ENCODE measurements at regions not wholly inside any gene's neighbourhood (a gene's known extent, or its start where the extent isn't known, plus 50 kb on each side); places are given as distances from the start of the nearest gene placed in this dataset.

DNA sequence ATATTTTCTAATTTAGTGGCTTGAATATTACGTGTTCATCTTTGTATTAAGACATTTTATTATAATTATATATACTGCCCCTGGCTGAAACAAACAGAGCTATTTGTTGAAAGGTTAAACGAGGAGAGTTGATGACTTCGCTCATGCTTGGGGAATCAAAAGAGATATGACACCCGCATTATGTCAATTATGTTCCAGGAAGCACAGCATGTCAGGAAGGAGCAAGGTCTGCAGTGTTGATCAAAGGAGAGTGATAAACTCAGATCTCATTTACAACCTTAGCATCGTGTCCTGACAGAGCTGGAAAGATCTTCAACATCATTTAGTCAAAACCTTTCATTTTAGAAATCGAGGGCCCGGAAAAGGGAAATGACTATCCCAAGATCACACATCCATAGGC is 510.1 kb downstream of the TDRD15 start:
- DNase-seq (ENCODE audit: low spot score), result no peak

GRCh38 chr2:21640046-21640445 is 516.3 kb downstream of the TDRD15 start:
- no peak for DNase-seq (ENCODE audit: low spot score)

DNA sequence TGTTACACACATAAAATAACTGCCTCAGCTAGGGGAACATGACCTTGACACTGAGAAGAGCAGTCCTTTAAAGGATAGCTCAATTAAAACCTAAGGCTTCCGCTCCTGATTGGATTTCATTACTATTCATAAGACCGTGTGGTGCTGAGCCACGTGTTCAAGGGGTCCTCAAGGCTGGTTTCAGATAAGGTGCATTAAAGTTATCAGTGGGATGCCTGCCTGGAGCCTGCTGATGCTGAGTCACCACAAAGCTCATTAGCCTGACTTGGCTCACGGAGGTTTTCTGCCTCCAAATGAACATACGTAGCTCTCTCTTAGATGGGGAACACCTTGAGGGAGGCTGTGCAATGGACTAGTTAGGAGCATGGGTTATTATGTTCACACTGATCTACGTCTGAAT is 518.9 kb downstream of the TDRD15 start:
- DNase-seq (ENCODE audit: low spot score), result no peak

GRCh38 chr2:21643180-21643579 is 519.4 kb downstream of the TDRD15 start:
- DNase-seq (ENCODE audit: low spot score), result no peak

- no peak for DNase-seq (ENCODE audit: low spot score)
Observed at GRCh38 chr2:21644266-21644665, 520.5 kb downstream of the TDRD15 start.

DNA sequence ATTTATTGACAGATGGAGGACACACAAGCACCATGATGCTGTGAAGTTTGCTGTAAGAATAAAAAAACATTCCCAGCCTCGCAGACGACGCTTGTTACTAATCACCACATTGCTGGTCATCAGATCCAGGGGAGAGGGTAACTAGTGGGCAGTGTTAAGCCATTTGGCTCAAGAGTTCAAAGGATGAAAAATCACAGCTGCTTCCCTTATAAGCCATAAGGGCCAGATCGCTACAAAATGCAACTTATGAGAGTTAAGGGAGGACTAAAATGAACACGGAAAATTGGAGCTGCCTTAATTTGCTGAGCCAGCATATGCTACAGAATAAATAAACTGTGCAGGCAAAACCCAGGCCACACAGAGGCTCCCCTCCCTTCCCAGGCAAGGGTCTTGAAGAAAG is 522.6 kb downstream of the TDRD15 start:
- DNase-seq (ENCODE audit: low spot score), result no peak

- no peak for DNase-seq (ENCODE audit: low spot score)
Observed at GRCh38 chr2:21650569-21650968, 526.8 kb downstream of the TDRD15 start.

DNA sequence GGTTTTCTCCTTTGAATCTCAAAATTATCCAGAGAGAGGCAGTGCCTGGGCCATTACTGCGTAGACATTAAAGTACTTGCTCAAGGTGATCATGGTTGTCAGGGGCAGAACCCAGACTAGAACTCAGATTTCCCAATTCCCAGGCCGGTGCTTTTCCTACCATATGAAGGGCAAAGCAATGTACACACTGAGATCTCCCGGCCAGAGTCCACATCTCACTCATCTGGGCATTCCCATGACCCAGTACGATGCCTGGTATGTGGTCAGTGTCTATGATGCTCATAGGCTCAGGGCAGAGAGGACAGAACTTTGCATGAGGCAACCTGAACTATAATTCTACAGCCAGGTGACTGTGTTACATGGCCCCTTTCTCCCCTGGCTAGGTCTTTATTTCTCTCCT is 531.4 kb downstream of the TDRD15 start:
- DNase-seq (ENCODE audit: low spot score), result no peak

GRCh38 chr2:21656330-21657075 is 532.7 kb downstream of the TDRD15 start:
- DNase-seq (ENCODE audit: low spot score), result no peak

DNA sequence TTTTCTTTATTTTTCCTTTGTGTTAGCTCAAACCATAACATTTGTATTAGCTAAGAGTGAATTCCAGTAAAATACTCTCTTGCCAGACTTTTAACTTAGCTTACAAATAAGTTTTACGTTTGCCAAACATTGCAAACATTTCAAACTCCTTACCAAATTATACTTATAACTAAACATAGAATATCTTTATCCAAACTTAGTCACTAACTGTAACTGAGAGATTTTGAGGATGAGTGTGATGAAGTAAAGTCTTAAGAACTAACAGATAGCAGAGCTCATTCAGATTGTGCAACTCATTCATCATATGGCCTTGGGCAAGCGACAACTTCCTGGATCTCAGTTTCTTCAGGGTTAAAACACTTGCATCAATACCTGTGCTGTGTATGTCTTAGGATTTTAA is 533.7 kb downstream of the TDRD15 start:
- DNase-seq (ENCODE audit: low spot score), result no peak

GRCh38 chr2:21658269-21658668 is 534.5 kb downstream of the TDRD15 start:
- no peak for DNase-seq (ENCODE audit: low spot score)

- no peak for DNase-seq (ENCODE audit: low spot score)
Observed at GRCh38 chr2:21658907-21659477, 535.2 kb downstream of the TDRD15 start.

- no peak for DNase-seq (ENCODE audit: low spot score)
Observed at GRCh38 chr2:21664083-21664482, 540.3 kb downstream of the TDRD15 start.

- no peak for DNase-seq (ENCODE audit: low spot score)
Observed at GRCh38 chr2:21667638-21668037, 543.9 kb downstream of the TDRD15 start.

DNA sequence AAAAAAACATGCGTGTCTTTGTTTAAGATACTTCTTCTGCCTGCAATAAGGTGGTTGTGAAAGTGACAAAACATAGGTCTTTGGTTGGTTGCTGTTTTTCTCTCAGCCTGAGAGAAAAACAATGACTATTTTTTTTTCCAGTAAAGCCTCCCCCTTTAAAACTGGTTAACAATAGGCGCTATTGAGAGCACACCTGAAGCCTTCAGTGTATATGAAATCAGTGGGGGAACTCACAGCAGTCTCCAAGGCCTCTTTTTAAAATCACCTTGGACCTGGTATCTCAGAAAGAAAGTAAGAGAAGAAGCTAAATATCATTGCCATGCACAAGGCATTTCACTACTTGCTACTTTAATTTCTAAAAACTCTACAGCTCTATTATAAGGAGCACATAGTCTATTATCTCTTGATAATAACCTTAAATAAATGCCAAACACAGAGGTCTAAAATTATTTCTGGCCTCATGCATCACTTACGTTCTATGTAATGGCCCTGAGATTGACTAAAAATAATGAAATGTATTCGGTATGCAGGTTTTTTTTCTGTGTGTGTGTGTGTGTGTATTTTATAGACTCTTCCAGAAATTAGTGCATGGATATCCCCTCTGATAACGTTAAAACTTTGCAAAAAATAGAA is 544.4 kb downstream of the TDRD15 start:
- no peak for DNase-seq (ENCODE audit: low spot score)

GRCh38 chr2:21676041-21676440 is 552.3 kb downstream of the TDRD15 start:
- no peak for DNase-seq (ENCODE audit: low spot score)

GRCh38 chr2:21676676-21677075 is 552.9 kb downstream of the TDRD15 start:
- DNase-seq (ENCODE audit: low spot score), result no peak

- DNase-seq (ENCODE audit: low spot score), result no peak
Observed at GRCh38 chr2:21683838-21684237, 560.1 kb downstream of the TDRD15 start.

DNA sequence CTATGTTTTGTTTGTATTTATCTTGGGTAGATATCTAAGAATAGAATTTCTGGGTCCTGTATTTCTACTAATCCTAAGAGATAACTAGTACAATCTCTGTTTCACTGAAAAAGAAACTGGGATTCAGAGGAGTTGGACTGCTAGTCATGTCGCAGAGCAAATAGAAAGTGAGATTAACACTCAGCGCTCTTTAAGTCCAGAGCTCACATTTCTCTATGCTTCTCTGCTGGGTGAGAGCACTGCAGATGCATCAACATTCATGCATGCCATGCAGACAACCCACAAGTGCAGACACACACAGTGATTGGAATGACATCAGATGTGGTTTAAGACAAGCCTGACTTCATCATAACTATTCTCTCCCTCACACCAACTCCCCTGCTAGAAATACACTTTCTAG is 563.8 kb downstream of the TDRD15 start:
- no peak for DNase-seq (ENCODE audit: low spot score)

- no peak for DNase-seq (ENCODE audit: low spot score)
Observed at GRCh38 chr2:21690005-21690404, 566.2 kb downstream of the TDRD15 start.

DNA sequence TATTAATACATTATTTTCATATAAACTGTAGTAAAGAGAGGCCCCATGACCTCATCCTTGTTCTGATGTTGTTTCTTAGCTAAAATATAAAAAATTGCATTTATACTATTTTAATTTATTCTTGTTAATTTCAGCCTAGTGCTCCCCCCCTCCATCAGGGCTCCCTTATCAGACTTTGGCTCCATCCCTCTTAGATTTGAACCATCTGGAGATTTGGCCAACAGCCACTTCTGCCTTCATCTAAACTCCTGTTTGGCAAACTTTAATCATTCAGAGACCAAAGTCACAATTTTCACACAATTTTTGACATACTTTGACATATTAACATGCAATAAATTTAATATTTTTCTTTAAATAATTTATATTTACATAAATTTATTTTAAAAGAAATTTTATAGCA is 569.3 kb downstream of the TDRD15 start:
- DNase-seq (ENCODE audit: low spot score), result no peak

- DNase-seq (ENCODE audit: low spot score), result no peak
Observed at GRCh38 chr2:21694079-21694878, 570.5 kb downstream of the TDRD15 start.

DNA sequence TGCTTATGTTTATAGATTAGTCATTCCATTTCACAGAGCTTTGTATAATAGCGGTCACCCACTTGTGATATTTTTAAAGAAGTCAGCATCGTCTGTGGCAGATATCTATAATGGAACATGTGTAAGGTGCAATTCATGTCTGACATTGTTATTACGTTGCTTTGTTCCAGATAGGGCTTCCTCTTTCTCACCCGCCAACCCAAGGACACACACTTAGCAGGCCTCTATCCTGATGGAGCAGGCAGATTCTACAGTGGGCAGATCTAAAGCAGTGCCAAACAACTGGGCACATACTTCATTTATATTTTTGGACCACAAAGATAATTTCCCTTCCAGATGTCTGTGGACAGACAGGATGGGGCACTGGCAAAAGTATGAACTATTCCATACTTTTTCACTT is 573.1 kb downstream of the TDRD15 start:
- DNase-seq (ENCODE audit: low spot score), result no peak

Data from SW480 (cell line).